ENCODE measurements at regions not wholly inside any gene's neighbourhood (a gene's known extent, or its start where the extent isn't known, plus 50 kb on each side); places are given as distances from the start of the nearest gene placed in this dataset.

DNA sequence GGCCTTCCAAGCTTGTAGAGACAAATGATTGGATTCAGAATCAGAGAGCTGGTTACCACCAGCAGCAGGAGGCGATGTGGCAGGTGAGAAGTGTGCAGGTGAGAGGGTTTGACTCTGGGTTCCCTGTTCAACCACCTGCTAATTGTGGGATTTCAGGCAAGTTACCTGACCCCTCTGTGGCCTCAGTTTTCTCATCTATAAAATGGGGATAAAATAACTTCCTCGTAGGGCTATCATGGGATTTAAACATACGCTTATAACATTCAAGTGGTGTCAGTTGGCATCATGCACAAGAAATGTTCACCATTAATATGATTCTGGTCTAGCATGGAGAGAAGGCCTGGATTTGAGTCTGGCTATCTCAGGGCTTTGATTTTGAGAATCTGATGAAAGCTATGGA lies 143.8 kb upstream of the MYL2 start:
- WGBS, 3 donors = 94 to 96% (median 95%) methylated on average over 3 of the region's 3 CpGs
- intact Hi-C loops (cut with DNase I) = no loop called here
- no peaks in the 10 kb centered on the region for H3K27me3 ChIP-seq
- H3K4me3 ChIP-seq = no peak overlapping the region
- H3K27ac ChIP-seq = no peak overlapping the region
- no peaks in the 10 kb centered on the region for H3K4me1 ChIP-seq (ENCODE audit: insufficient read depth)
- H3K36me3 ChIP-seq = no peaks in the 10 kb centered on the region
- no peaks in the 10 kb centered on the region for H3K9me3 ChIP-seq
- TF ChIP-seq POLR2A (IDR thresholded peaks at IDR 0.05) (no peak), EP300 (IDR thresholded peaks at IDR 0.05) (no peak)
- TF ChIP-seq, protein P1, sequence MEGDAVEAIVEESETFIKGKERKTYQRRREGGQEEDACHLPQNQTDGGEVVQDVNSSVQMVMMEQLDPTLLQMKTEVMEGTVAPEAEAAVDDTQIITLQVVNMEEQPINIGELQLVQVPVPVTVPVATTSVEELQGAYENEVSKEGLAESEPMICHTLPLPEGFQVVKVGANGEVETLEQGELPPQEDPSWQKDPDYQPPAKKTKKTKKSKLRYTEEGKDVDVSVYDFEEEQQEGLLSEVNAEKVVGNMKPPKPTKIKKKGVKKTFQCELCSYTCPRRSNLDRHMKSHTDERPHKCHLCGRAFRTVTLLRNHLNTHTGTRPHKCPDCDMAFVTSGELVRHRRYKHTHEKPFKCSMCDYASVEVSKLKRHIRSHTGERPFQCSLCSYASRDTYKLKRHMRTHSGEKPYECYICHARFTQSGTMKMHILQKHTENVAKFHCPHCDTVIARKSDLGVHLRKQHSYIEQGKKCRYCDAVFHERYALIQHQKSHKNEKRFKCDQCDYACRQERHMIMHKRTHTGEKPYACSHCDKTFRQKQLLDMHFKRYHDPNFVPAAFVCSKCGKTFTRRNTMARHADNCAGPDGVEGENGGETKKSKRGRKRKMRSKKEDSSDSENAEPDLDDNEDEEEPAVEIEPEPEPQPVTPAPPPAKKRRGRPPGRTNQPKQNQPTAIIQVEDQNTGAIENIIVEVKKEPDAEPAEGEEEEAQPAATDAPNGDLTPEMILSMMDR (IDR thresholded peaks at IDR 0.05) = no peak
- DNase-seq = no peak

DNA sequence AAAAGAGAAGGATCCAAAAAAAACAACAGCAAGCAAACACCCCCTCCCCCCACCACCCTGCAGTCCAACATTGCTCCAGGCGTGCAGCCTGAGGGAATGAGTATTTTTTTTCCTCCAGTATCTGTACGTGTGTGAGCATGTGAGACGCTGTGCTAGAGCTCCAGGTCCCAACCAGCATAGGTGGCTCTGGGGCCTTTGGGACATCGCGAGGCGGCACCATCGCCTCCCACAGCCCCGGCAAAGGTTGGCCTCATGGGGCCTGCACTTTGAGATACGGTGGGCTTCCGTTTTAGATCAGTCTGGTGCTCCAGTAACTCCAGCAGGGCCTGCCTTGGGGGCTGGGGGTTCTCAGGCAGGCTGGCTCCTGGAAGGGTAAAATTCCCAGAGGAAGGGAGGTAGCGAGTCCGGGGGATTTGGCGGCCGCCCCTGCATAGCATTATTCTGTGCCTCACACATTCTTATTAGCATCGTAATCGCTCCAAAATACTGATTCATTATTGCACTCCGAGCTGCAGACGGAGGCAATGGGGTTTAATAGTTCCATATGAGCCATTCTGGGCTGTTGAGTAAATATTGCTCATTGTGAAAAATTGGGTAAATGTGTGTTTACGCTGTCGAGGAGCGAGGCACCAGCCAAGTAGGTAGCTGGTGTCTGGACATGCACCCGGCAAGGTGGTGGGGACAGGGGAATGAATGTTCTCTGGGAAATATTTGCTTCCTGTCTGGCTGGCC lies 143.1 kb upstream of the MYL2 start:
- H3K27me3 ChIP-seq = no peaks in the 10 kb centered on the region
- intact Hi-C loops (cut with DNase I) = no loop called here
- no peak overlapping the region for H3K4me3 ChIP-seq
- no peaks in the 10 kb centered on the region for H3K4me1 ChIP-seq (ENCODE audit: insufficient read depth)
- no peak for DNase-seq
- TF ChIP-seq, protein P1 (IDR thresholded peaks at IDR 0.05) = no peak
- no peak for TF ChIP-seq EP300 (IDR thresholded peaks at IDR 0.05)
- TF ChIP-seq POLR2A (IDR thresholded peaks at IDR 0.05) = no peak
- no peaks in the 10 kb centered on the region for H3K36me3 ChIP-seq
- H3K27ac ChIP-seq = no peak overlapping the region
- 66 to 71% (median 70%) methylated on average over 22 of the region's 22 CpGs for WGBS, 3 donors
- H3K9me3 ChIP-seq = no peaks in the 10 kb centered on the region

DNA sequence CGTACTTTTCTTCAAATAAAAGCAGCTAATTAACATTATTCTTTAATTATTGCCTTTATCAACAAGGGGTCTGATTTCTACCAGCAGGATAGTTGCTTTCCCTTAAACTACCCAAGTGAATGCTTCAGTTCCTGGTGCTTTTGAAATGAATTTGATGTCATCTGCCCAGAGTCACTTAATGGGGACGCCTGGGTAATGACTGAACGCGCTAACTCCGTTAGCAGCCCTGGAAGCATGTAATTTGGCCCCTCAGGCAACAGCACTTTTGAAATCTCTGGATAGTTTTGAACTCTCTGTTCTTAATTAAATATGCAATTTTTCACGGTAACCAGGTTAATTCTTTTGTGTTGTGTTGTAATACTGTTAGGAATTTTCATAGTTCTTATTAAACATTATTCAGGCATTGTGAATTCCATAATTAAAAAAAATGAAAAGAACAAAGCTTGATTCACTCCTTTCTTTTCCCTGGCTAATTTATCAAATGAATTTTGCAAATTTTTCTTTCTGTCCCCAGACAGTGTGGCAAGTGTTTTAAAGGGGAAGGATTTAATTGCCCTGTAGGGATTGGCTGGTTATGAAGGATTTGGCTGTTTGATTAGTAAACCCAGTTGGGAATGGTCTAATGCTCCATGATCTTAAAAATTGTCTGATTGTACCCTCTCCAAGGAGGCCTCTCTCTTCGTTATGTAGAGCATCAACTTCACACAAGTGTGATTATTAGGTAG lies 137.5 kb upstream of the MYL2 start:
- no peaks in the 10 kb centered on the region for H3K27me3 ChIP-seq
- no peaks in the 10 kb centered on the region for H3K9me3 ChIP-seq
- H3K4me1 ChIP-seq (ENCODE audit: insufficient read depth) = no peaks in the 10 kb centered on the region
- DNase-seq = no peak
- WGBS, 3 donors = 57 to 60% (median 59%) methylated on average over 7 of the region's 7 CpGs
- intact Hi-C loops (cut with DNase I) = no loop called here
- H3K4me3 ChIP-seq = no peak overlapping the region
- TF ChIP-seq, protein P1 (IDR thresholded peaks at IDR 0.05) = no peak
- TF ChIP-seq POLR2A (IDR thresholded peaks at IDR 0.05) (no peak), EP300 (IDR thresholded peaks at IDR 0.05) (no peak)
- H3K27ac ChIP-seq = no peak overlapping the region
- no peaks in the 10 kb centered on the region for H3K36me3 ChIP-seq

DNA sequence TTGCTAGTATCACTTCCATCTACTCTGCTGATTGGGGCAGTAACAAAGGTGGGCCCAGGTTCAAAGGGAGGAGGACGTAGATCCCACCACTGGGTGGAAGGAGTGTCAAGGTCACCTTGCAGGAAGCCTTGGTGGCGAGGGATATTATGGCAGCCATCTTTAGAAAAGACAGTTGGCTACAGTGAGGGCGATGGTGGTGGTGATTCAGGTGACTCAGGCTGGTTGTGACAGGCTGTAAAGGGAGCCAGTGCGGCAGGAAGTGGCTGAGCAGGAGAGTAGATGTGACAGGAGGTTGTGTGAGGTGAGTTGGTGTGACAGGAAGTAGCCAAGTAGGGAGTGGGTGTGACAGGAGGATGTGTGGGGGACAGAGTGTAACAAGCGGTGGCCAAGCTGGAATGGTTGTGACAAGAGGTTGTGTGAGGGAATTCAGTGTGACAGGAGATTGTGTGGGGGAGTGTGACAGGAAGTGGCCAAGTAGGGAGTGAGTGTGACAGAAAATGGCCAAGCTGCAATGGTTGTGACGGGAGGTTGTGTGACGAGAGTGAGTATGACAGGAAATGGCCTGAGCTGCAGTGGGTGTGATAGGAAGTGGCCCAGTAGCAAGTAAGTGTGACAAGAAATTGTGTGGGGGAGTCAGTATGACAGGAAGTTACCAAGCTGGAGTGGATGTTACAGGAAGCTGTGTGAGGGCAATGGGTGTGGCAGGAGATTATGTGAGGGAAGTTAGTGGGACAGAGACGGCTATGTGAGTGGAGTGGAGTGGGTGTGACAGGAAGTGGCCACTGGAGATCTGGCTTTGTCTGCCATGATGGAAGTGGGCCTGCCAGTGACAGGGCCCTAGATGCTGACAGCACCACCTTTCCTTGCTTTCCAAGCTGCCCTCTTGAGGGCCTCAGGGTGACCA lies 136.5 kb upstream of the MYL2 start:
- no peaks in the 10 kb centered on the region for H3K9me3 ChIP-seq
- H3K36me3 ChIP-seq = no peaks in the 10 kb centered on the region
- intact Hi-C loops (cut with DNase I) = no loop called here
- H3K4me3 ChIP-seq = no peak overlapping the region
- H3K4me1 ChIP-seq (ENCODE audit: insufficient read depth) = no peaks in the 10 kb centered on the region
- DNase-seq = no peak
- TF ChIP-seq, protein P1 (IDR thresholded peaks at IDR 0.05) = no peak
- TF ChIP-seq POLR2A (IDR thresholded peaks at IDR 0.05) (no peak), EP300 (IDR thresholded peaks at IDR 0.05) (no peak)
- no peaks in the 10 kb centered on the region for H3K27me3 ChIP-seq
- WGBS, 3 donors = 78 to 83% (median 83%) methylated on average over 8 of the region's 8 CpGs
- H3K27ac ChIP-seq = no peak overlapping the region

Data from ovary (tissue), 7 donors.